Superior temporal gyrus (tissue), 1 donor: ENCODE measurements at regions not wholly inside any gene's neighbourhood (a gene's known extent, or its start where the extent isn't known, plus 50 kb on each side); places are given as distances from the start of the nearest gene placed in this dataset.
"Not testable (repeated sequence)": the region's sequence is repeated elsewhere in the genome, so short reads cannot be mapped to it uniquely, and the experiment has no call there.

ENCODE experiments used
- DNase-seq: peaks from one replicate; pipeline ENCODE4 v3.0.0-alpha.2; 2016; ENCODE audit errors: extremely low spot score

- DNase-seq = no peak
These were observed 56.3 kb upstream of the PRDM9 start for GRCh38 chr5:23451156-23451555.

DNA sequence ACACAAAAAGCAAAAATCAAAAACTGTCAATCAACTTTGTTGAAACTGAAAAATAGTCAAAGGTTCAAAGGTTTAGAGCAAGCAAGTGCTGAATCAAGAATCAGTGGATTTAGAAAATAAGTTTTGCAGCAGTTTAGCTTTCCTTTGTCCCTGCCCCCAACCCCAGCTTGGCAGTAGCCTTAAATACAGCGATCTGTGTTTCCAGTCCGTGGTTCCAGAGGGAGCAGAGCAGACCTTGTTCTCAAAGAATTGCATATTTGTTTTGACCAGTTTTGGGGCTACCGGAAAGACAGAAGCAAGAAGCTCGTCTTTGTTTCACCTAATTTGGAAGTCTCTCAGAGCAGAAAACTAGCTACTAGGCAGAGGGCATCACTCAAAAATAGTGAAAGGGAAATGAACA, 57.2 kb upstream of the PRDM9 start:
- no peak for DNase-seq

- no peak for DNase-seq
These were observed 58.8 kb upstream of the PRDM9 start for GRCh38 chr5:23448627-23449026.

GRCh38 chr5:23446424-23446823, 61.0 kb upstream of the PRDM9 start:
- DNase-seq = no peak

GRCh38 chr5:23445573-23445972, 61.8 kb upstream of the PRDM9 start:
- no peak for DNase-seq

DNA sequence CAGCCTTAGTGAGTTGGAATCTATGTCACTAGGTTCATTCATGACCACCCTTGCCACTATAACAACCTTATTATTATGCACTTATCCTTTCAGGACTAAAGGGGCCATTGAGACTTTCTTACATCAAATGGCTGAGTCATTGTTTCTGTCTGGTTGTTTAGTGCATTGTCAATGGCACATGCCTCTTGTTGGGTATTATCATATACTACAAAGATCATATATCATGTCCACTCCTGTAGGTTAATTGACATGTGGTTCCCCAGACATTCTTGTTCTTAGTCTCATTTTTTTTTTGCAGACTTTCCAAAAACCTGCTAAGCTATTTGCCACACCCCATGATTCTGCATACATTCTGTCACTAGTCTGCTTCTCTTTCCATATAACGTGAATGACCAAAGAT, 66.7 kb upstream of the PRDM9 start:
- no peak for DNase-seq

DNA sequence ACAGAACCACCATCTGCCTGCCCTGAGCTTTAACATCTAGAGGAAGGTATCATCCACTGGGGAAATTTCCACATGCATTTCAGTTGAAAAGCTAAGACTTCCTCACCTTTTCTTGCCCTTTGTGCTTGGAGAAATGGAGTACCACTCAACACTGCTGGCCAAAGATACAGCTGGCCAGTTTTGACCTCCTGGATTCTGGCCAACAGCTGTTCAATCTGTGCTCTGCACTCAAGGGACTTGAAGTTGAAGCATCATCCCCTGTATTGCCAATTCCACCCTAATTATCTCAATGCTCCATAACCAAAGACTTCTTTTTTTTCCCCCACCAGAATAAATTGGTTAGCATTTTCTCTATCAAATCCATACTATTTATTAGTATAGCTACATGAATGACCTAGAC, 70.4 kb upstream of the PRDM9 start:
- DNase-seq = no peak

GRCh38 chr5:23433534-23434315, 73.7 kb upstream of the PRDM9 start:
- DNase-seq = no peak

- no peak for DNase-seq
These were observed 78.7 kb upstream of the PRDM9 start for GRCh38 chr5:23428705-23429104.

- DNase-seq = not testable (repeated sequence)
These were observed 87.2 kb upstream of the PRDM9 start for GRCh38 chr5:23420214-23420613.

DNA sequence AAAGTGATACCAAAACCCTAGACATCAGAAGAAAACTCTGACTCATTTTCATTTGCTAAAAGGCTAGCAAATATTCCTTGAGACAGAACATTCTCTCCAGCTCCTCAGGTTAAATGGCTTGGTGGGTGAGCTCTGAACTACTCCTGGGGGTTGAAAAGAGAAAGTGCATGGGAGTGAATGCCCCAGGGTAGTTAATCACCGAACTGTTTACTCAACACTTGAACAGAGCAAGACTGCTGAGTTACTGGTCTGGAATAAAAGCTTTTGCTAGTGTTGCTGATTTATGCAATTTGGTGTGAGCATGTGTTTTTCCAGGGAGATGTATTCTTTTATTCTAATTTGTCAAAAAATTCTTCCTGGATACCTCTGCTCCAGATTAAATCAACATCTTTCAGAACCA, 88.3 kb upstream of the PRDM9 start:
- no peak for DNase-seq

- no peak for DNase-seq
These were observed 94.9 kb upstream of the PRDM9 start for GRCh38 chr5:23412515-23412914.

DNA sequence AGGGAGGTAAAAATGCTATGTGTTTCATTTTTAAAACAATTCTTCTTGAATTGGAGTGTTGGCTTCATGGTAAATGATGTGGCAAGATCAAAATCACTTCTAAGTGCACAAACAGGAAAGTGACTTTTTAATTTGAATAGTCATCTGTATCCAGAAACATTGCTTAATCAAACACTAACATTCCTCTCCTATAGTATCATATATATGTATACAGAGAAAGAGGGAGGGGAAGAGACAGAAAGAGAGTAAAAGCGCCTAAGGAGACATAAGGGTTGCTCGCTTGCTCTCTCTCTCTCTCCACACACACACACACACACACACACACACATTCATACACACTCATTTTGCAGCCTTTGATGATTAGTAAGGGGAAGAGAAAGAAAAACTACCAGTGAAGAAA, 95.4 kb upstream of the PRDM9 start:
- DNase-seq = no peak

- DNase-seq = no peak
These were observed 96.2 kb upstream of the PRDM9 start for GRCh38 chr5:23411200-23411599.

DNA sequence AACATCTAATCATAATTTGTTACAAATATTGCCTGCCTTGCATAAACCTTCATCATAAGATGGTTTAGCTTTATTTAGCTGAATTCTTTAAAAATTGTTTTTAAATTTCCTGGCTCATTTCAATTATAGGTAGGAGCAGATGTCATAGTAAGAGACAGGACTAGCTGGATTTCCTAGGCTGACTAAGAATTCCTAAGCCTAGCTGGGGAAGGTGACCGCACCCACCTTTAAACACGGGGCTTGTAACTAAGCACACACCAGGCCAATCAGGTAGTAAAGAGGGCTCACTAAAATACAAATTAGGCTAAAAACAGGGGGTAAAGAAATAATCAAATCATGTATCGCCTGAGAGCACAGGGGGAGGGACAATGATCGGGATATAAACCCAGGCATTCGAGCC, 96.6 kb upstream of the PRDM9 start:
- not testable (repeated sequence) for DNase-seq

DNA sequence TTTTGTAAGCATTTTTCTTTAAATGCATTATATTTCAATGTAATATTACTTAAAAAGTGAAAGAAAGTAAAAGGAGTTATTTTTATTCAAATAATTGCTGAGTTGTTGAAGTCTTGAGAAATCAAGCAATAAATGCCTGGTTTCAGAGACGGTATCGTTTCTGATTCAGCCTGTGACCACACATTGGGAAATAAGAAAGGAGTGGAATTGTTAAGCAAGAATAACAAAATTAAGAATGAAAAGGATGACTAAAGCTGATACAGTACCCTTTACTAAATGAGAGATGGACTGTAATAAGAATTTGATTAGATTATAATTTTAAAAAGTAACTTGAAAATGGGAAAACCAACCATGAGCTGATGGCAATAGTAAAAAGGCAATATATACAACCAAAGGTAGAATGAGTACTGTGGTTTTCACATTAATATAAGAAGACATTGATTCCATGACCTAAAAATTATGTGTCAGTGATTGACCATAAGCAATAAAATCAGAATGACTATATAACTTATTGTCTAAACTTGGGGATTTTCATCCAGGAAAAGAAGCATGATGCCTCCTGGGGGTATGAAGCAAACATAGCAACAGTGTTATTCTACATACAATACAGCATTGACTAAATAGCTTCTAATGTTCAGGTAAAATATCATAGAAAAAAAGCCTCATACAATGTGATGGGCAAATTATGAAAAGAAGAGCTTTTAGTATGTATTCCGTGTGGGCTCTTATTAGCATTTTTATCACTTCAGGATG, 101.9 kb upstream of the PRDM9 start:
- no peak for DNase-seq

GRCh38 chr5:23402585-23402984, 104.8 kb upstream of the PRDM9 start:
- DNase-seq = no peak

DNA sequence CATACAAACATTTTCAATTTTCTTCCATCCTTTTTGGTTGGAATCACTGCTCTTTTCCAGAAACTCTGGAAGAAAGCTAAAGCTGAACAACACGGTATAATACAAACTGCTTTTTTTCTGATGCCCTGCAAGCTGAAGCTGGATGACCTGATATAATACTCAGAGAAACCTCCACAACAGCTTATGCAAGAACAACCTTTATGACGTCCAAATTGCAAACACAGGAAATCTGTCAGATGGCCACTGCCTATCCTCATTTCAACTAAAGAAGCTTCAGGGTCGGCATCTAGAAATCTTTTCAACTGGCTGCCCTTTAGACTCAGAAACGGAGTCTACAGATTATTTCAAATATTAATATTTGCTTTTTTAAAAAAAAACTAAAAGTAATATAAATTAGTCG, 106.5 kb upstream of the PRDM9 start:
- DNase-seq = no peak

DNA sequence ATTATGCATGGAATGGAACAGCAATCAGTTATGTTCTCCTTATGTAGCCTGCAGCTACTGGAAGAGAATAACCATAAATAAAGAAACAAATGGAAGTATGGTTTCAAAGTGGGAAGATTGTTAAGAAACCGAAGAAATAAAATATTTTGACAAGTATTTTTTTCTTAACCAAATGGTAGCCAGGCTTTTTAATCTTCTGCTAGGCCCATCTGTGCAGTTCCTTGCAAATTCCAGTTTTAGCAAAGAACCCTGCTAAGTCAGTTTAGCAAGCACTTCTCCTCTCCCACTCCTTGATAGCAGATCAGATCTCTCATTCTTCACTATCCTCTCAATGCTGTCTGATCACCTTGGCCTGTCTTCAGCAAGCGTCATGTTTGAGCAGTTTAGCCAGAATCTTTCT, 111.1 kb upstream of the PRDM9 start:
- DNase-seq = no peak

DNA sequence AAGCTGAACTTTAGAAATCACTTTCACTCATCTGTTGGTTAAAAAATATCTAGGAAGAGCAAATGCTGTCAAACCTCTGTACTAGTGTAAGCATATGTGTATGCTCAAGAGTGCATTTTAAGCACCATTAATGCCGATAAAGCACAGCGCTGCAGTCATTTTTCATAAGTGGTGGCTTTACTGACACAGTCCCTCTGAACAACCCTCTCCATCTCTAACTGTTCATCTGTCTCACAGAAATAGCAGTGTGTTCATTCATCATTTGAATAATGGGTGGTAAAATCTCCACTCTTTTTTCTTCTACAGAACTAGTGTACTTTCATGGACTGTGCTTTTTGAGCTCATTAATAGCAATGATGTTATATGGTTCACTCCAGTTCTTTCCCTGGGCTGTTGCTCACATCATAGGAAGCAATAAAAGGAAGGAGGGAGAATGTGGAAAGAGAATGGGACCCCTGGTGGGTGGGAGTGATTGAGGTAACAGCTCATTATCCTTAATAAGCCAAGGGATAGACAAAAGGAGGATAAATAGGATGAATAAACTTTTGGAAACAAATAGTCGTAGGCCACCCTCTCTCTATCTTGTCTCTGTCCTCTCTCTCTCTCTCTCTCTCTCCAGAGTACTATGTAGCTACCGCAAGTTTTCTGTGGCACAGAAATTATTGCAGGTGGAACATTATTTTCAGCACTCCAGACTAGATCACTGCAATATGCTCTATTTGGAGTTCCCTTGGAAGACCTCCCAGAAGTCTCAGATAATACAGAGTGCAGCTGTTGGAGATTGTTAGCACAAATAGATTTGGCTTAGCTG, 117.9 kb upstream of the PRDM9 start:
- peak; percentile 70 for DNase-seq

DNA sequence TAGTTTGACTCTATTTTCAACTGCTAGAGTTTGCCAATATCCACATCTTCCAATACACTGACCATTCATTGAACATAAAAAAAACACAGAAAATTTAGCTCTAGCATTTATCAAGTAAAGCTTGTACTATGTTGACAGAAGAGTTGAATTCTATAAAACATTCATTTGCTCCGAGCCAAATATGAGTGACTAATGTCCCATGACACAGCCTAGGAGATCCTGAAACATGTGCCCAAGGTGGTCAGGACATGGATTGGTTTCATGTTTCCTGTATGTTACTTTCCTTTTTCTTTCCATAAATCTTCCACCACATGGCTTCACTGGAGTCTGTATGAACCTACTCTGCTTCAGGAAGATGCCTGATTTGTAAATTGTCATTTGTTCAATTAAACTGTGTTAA, 122.4 kb upstream of the PRDM9 start:
- no peak for DNase-seq

DNA sequence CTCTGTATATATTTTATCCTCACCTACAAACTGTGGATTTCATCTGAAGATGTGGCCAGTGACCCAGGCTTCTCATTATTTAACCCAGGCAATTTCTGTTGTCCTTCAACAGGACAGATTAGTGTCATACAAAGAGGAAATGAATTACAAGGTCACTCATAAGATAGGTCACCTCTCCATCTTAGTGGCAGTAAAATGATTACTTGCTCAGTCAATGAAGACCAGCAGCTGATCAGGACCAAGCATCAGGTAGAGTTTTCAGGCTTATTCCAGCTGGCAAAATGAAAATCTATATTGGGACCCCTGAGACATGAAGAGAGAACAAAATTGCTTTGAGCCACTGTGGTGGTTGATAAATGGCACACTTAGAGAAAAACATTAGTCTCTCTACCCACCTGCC, 135.2 kb upstream of the PRDM9 start:
- no peak for DNase-seq

- no peak for DNase-seq
These were observed 139.0 kb upstream of the PRDM9 start for GRCh38 chr5:23368393-23368792.
